ENCODE measurements at regions not wholly inside any gene's neighbourhood (a gene's known extent, or its start where the extent isn't known, plus 50 kb on each side); places are given as distances from the start of the nearest gene placed in this dataset.

DNA sequence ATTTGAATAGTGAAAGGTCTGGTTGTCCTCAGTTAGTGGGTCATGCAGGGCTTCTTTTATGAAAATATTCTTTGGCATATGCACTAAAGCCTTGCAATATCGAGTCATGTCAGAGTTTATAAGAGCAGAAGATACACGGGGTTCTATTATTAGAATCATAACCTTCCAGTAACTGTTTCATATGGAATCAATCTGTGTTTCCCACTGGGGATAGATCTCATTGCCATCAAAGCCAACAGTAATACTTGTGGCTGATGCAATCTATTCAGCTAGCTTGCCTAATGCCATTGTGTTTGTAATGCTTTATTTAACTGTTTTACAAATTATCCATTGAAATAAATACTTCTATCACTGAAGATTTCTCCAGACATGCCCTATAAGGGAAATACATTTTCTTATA is 746.9 kb upstream of the PCDH9 start:
- Histone ChIP-seq H3K36me3 (ENCODE audit: insufficient read depth, low read depth, low read length) (no peaks in the 10 kb centered on the region), H3K9ac (ENCODE audit: low read depth, low read length) (no peak overlapping the region), H3K27ac (ENCODE audit: low read length) (no peak overlapping the region), H3K9me3 (ENCODE audit: insufficient read depth, low read depth, low read length) (peaks cover 3% of the 10 kb centered on the region; the same call in 1 of the 2 replicates), H3K4me3 (ENCODE audit: low read length) (no peak overlapping the region), H3K27me3 (ENCODE audit: insufficient read depth, low read length) (no peaks in the 10 kb centered on the region), H3K4me1 (ENCODE audit: insufficient read depth, low read length) (no peaks in the 10 kb centered on the region)

DNA sequence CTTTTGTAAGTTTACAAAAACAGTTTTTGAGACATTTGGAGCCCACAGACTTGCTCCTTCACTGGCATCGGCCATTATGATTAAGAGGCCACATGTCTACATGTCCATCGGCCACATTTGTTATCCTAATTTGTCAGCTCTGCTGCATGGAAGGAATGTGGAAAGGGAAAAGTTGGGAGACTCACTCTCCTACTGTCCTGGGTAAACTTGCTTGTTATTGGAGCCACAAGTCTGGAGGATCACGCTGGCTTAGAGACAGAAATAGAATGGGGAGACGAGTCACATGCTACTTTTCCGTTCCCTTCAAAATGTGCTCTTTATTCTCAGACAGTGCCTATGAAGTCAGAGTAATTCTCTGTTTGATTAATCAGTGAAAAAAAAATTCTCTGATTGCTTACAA is 741.2 kb upstream of the PCDH9 start:
- Histone ChIP-seq H3K4me1 (ENCODE audit: insufficient read depth, low read length) (no peaks in the 10 kb centered on the region), H3K27ac (ENCODE audit: low read length) (no peak overlapping the region), H3K36me3 (ENCODE audit: insufficient read depth, low read depth, low read length) (no peaks in the 10 kb centered on the region), H3K27me3 (ENCODE audit: insufficient read depth, low read length) (no peaks in the 10 kb centered on the region), H3K9ac (ENCODE audit: low read depth, low read length) (no peak overlapping the region), H3K4me3 (ENCODE audit: low read length) (no peak overlapping the region), H3K9me3 (ENCODE audit: insufficient read depth, low read depth, low read length) (no peaks in the 10 kb centered on the region)

- H3K36me3 ChIP-seq (ENCODE audit: insufficient read depth, low read depth, low read length), result no peaks in the 10 kb centered on the region
- no peak overlapping the region for H3K27ac ChIP-seq (ENCODE audit: low read length)
- H3K9ac ChIP-seq (ENCODE audit: low read depth, low read length), result no peak overlapping the region
- H3K27me3 ChIP-seq (ENCODE audit: insufficient read depth, low read length), result no peaks in the 10 kb centered on the region
- no peak overlapping the region for H3K4me3 ChIP-seq (ENCODE audit: low read length)
- peaks cover 7% of the 10 kb centered on the region; the same call in 1 of the 2 replicates for H3K4me1 ChIP-seq (ENCODE audit: insufficient read depth, low read length)
- H3K9me3 ChIP-seq (ENCODE audit: insufficient read depth, low read depth, low read length), result no peaks in the 10 kb centered on the region
These were observed 736.9 kb upstream of the PCDH9 start for GRCh38 chr13:67967031-67967430.

GRCh38 chr13:67966065-67966464 is 735.9 kb upstream of the PCDH9 start:
- H3K27ac ChIP-seq (ENCODE audit: low read length), result no peak overlapping the region
- H3K27me3 ChIP-seq (ENCODE audit: insufficient read depth, low read length), result no peaks in the 10 kb centered on the region
- no peak overlapping the region for H3K4me3 ChIP-seq (ENCODE audit: low read length)

DNA sequence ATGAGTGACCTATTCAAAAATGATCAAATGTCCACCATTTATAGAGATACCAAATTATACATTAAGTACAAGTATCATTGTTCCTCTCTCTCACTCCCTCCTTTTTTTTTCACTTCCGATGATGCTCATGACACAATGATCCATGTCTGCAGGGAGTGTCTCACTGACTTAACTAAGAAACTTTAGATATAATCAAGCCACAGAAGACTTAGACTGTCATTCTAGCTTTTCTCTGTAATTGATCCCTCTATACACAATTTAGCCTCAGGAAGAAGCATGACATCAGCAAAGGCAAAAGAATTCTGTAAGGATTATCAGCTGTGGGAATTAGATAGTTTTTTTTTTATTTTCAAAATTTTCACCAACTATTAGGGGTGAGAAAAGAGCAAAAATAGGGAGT is 734.9 kb upstream of the PCDH9 start:
- Histone ChIP-seq H3K27me3 (ENCODE audit: insufficient read depth, low read length) (no peaks in the 10 kb centered on the region), H3K9ac (ENCODE audit: low read depth, low read length) (no peak overlapping the region), H3K4me1 (ENCODE audit: insufficient read depth, low read length) (peaks cover 7% of the 10 kb centered on the region; the same call in 1 of the 2 replicates), H3K4me3 (ENCODE audit: low read length) (no peak overlapping the region), H3K36me3 (ENCODE audit: insufficient read depth, low read depth, low read length) (no peaks in the 10 kb centered on the region), H3K9me3 (ENCODE audit: insufficient read depth, low read depth, low read length) (no peaks in the 10 kb centered on the region), H3K27ac (ENCODE audit: low read length) (no peak overlapping the region)

More at GRCh38 chr13:67966065-67966464, 735.9 kb upstream of the PCDH9 start:
- Histone ChIP-seq H3K9ac (ENCODE audit: low read depth, low read length) (no peak overlapping the region), H3K36me3 (ENCODE audit: insufficient read depth, low read depth, low read length) (no peaks in the 10 kb centered on the region), H3K4me1 (ENCODE audit: insufficient read depth, low read length) (peaks cover 7% of the 10 kb centered on the region; the same call in 1 of the 2 replicates), H3K9me3 (ENCODE audit: insufficient read depth, low read depth, low read length) (no peaks in the 10 kb centered on the region)

DNA sequence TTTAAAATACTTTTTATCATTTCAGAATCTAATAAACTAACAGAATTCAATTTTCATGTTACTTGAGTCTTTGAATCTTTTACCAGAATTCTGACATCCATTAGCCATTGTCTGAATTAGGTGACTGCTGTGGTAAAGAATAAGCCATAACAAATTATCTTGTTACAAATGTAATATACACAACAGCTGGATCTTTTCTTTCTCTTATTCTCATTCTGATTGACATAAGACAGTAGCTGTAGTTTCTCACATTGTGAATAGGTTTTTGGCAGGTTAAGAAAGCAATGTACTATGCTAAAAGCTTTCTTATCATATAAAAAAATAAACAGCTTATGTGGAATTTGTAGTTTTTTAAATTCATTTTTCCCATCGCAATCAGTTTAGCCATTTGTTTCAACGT is 734.0 kb upstream of the PCDH9 start:
- Histone ChIP-seq H3K27ac (ENCODE audit: low read length) (no peak overlapping the region), H3K9me3 (ENCODE audit: insufficient read depth, low read depth, low read length) (no peaks in the 10 kb centered on the region), H3K4me3 (ENCODE audit: low read length) (no peak overlapping the region), H3K4me1 (ENCODE audit: insufficient read depth, low read length) (peaks cover 7% of the 10 kb centered on the region; the same call in 1 of the 2 replicates), H3K27me3 (ENCODE audit: insufficient read depth, low read length) (no peaks in the 10 kb centered on the region), H3K9ac (ENCODE audit: low read depth, low read length) (no peak overlapping the region), H3K36me3 (ENCODE audit: insufficient read depth, low read depth, low read length) (no peaks in the 10 kb centered on the region)

DNA sequence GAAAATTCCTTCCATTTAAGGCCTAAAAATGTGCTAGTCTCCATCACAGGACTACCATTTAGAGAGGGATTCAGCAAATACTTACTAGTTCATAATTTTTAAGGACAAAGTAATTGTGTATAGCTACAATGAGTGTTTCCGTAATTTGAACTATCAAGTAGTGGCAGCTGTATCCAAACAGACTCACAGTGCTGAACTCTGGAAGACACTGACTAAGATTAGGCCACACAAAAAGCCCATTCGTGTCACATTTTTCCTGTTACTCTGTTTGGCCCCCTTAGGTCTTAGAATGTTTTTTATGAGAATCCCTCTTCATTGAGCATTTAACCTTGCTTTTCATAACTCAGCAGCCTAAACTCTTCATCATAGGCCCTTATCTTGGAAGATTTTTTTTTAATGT is 731.2 kb upstream of the PCDH9 start:
- Histone ChIP-seq H3K27me3 (ENCODE audit: insufficient read depth, low read length) (no peaks in the 10 kb centered on the region), H3K4me1 (ENCODE audit: insufficient read depth, low read length) (peaks cover 7% of the 10 kb centered on the region; the same call in 1 of the 2 replicates), H3K9me3 (ENCODE audit: insufficient read depth, low read depth, low read length) (no peaks in the 10 kb centered on the region), H3K4me3 (ENCODE audit: low read length) (no peak overlapping the region), H3K9ac (ENCODE audit: low read depth, low read length) (no peak overlapping the region), H3K36me3 (ENCODE audit: insufficient read depth, low read depth, low read length) (no peaks in the 10 kb centered on the region), H3K27ac (ENCODE audit: low read length) (no peak overlapping the region)

- Histone ChIP-seq H3K4me3 (ENCODE audit: low read length) (no peak overlapping the region), H3K27ac (ENCODE audit: low read length) (no peak overlapping the region), H3K9me3 (ENCODE audit: insufficient read depth, low read depth, low read length) (no peaks in the 10 kb centered on the region), H3K9ac (ENCODE audit: low read depth, low read length) (no peak overlapping the region), H3K36me3 (ENCODE audit: insufficient read depth, low read depth, low read length) (no peaks in the 10 kb centered on the region), H3K4me1 (ENCODE audit: insufficient read depth, low read length) (no peaks in the 10 kb centered on the region), H3K27me3 (ENCODE audit: insufficient read depth, low read length) (no peaks in the 10 kb centered on the region)
These were observed 721.3 kb upstream of the PCDH9 start for GRCh38 chr13:67951431-67951830.

DNA sequence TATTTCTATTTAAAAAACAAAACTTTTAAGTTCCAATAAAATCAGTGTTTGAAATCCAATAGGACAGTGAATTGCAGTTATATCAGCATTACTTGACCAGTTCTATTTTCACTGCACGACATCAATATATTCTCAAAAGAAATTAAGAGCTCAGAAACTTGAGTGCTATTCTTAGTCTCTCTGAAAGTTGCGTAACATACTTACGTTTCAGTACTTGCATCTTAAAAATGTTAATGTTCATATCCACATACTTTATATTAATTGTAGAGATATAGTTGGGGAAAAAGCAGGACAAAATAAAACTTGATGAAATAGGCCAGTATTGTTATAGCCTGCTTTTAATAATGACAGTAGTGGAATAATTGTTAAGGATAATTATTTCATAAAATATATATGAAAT is 720.5 kb upstream of the PCDH9 start:
- H3K4me1 ChIP-seq (ENCODE audit: insufficient read depth, low read length), result no peaks in the 10 kb centered on the region
- H3K9ac ChIP-seq (ENCODE audit: low read depth, low read length), result no peak overlapping the region
- H3K36me3 ChIP-seq (ENCODE audit: insufficient read depth, low read depth, low read length), result no peaks in the 10 kb centered on the region
- no peaks in the 10 kb centered on the region for H3K9me3 ChIP-seq (ENCODE audit: insufficient read depth, low read depth, low read length)
- no peaks in the 10 kb centered on the region for H3K27me3 ChIP-seq (ENCODE audit: insufficient read depth, low read length)
- H3K27ac ChIP-seq (ENCODE audit: low read length), result no peak overlapping the region
- H3K4me3 ChIP-seq (ENCODE audit: low read length), result no peak overlapping the region

DNA sequence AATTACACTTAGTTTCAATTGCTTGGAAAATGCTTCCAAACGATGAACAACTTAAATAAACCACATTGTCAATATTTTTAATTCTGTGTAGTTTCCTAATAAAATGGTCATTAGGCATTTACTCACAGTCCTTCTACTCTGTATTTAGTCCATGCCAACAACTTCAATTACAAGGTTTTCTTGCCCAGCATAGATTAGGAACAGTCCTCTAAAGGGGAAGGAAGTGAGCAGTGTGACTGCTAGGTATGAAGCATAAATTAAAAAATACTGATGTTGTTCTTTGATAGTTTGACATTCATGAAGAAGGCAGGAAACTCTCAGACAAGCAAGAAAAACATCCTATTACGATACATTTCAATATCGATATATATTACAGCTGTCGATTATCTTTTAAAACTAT is 716.0 kb upstream of the PCDH9 start:
- H3K9me3 ChIP-seq (ENCODE audit: insufficient read depth, low read depth, low read length), result no peaks in the 10 kb centered on the region
- no peaks in the 10 kb centered on the region for H3K4me1 ChIP-seq (ENCODE audit: insufficient read depth, low read length)
- no peaks in the 10 kb centered on the region for H3K36me3 ChIP-seq (ENCODE audit: insufficient read depth, low read depth, low read length)

GRCh38 chr13:67943116-67943515 is 713.0 kb upstream of the PCDH9 start:
- Histone ChIP-seq H3K27ac (ENCODE audit: low read length) (no peak overlapping the region), H3K4me1 (ENCODE audit: insufficient read depth, low read length) (no peaks in the 10 kb centered on the region), H3K4me3 (ENCODE audit: low read length) (no peak overlapping the region), H3K27me3 (ENCODE audit: insufficient read depth, low read length) (no peaks in the 10 kb centered on the region), H3K9me3 (ENCODE audit: insufficient read depth, low read depth, low read length) (no peaks in the 10 kb centered on the region), H3K36me3 (ENCODE audit: insufficient read depth, low read depth, low read length) (no peaks in the 10 kb centered on the region), H3K9ac (ENCODE audit: low read depth, low read length) (no peak overlapping the region)

More for the DNA sequence above, 716.0 kb upstream of the PCDH9 start:
- Histone ChIP-seq H3K27ac (ENCODE audit: low read length) (no peak overlapping the region), H3K4me3 (ENCODE audit: low read length) (no peak overlapping the region), H3K27me3 (ENCODE audit: insufficient read depth, low read length) (no peaks in the 10 kb centered on the region), H3K9ac (ENCODE audit: low read depth, low read length) (no peak overlapping the region)

- Histone ChIP-seq H3K9me3 (ENCODE audit: insufficient read depth, low read depth, low read length) (no peaks in the 10 kb centered on the region), H3K4me3 (ENCODE audit: low read length) (no peak overlapping the region), H3K27me3 (ENCODE audit: insufficient read depth, low read length) (no peaks in the 10 kb centered on the region), H3K36me3 (ENCODE audit: insufficient read depth, low read depth, low read length) (no peaks in the 10 kb centered on the region), H3K4me1 (ENCODE audit: insufficient read depth, low read length) (no peaks in the 10 kb centered on the region), H3K27ac (ENCODE audit: low read length) (no peak overlapping the region), H3K9ac (ENCODE audit: low read depth, low read length) (no peak overlapping the region)
These were observed 705.5 kb upstream of the PCDH9 start for GRCh38 chr13:67935626-67936025.
